Activated T-helper 1 cell treated with anti-CD3 and anti-CD28 coated beads, Interleukin-12 subunit alpha, Interleukin-12 subunit beta, Interleukin-2, Interleukin-4 antibody, amounts not matched to agents 30 ng/mL and 10 ng/mL and 1 ng/mL, durations not matched to agents 14 hours and 24 hours and 36 hours (primary cell): ENCODE measurements at regions not wholly inside any gene's neighbourhood (a gene's known extent, or its start where the extent isn't known, plus 50 kb on each side); places are given as distances from the start of the nearest gene placed in this dataset.

Source experiments
- DNase-seq: peaks from one replicate; pipeline ENCODE4 v3.0.0; 2021; ENCODE audit warnings: low spot score
- H3K27ac Mint-ChIP-seq: one replicate; pipeline ENCODE4 v1.8.0; 2021; ENCODE audit warnings: mild to moderate bottlenecking, mixed read lengths
- H3K27me3 Mint-ChIP-seq: one replicate; pipeline ENCODE4 v1.8.0; 2022; ENCODE audit warnings: mild to moderate bottlenecking, moderate library complexity, mixed read lengths; ENCODE audit not compliant: insufficient read depth
- H3K36me3 Mint-ChIP-seq: one replicate; pipeline ENCODE4 v1.8.0; 2021; ENCODE audit warnings: low read depth, mixed read lengths
- H3K4me1 Mint-ChIP-seq: one replicate; pipeline ENCODE4 v1.8.0; 2021; ENCODE audit warnings: low read depth, mixed read lengths
- H3K4me3 Mint-ChIP-seq: one replicate; pipeline ENCODE4 v1.8.0; 2021; ENCODE audit warnings: mild to moderate bottlenecking, moderate library complexity, mixed read lengths
- H3K9me3 Mint-ChIP-seq: one replicate; pipeline ENCODE4 v1.8.0; 2021; ENCODE audit warnings: mixed read lengths
- intact Hi-C: fragments of 100-400 bp; cut with micrococcal nuclease; formaldehyde crosslinking; loops from one replicate; pipeline ENCODE4 v1.15.1; 2024

- Mint-ChIP-seq H3K9me3 (no peaks in the 10 kb centered on the region), H3K27ac (no peak overlapping the region), H3K4me3 (no peak overlapping the region), H3K27me3 (no peaks in the 10 kb centered on the region), H3K36me3 (no peaks in the 10 kb centered on the region), H3K4me1 (no peaks in the 10 kb centered on the region)
- intact Hi-C loops, result no loop called here
- no peak for DNase-seq
Observed at GRCh38 chr9:78559449-78559885, 262.5 kb downstream of the PSAT1 start.

DNA sequence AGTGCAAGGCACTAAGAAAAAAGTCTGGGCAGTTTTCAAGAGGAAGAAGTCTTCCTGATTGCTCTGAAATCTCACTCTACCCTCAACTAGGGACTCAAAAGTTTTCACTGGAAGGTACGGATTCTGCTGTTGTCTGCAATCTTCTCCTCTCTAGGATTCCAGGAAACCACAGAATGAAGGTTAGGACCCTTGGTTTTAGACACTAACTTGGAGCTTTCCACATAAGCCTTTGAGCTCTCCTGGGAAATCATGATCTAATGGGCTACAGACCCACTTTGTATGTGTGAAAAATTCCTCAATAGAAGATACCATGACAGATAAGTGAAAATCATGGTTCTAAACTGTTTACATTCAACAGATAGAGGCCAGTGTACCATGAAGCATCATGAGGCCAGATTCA is 265.1 kb downstream of the PSAT1 start:
- intact Hi-C loops, result no loop called here
- H3K4me1 Mint-ChIP-seq, result no peaks in the 10 kb centered on the region
- no peaks in the 10 kb centered on the region for H3K9me3 Mint-ChIP-seq
- H3K27ac Mint-ChIP-seq, result no peak overlapping the region
- H3K4me3 Mint-ChIP-seq, result no peak overlapping the region
- H3K27me3 Mint-ChIP-seq, result no peaks in the 10 kb centered on the region
- DNase-seq, result no peak
- no peaks in the 10 kb centered on the region for H3K36me3 Mint-ChIP-seq

DNA sequence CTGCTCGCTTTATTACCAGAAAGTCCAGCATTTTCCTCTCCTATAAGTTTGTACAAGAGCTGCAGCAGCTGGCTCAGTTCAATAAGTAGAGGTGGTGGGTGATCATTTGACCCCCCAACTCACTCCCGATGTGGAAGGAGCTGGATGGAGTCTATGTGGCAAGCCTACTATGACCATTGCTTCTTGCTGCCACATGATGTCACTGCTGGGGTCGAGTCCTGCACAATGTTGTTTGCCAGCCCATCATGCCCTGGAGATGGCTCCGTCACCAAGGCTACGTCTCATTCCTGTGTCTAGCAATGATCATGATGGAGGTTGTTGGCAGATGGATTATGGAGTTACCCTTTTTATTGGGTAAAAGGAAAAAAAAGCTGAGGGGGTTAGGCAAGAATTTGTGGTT is 266.3 kb downstream of the PSAT1 start:
- Mint-ChIP-seq H3K4me3 (no peak overlapping the region), H3K9me3 (no peaks in the 10 kb centered on the region), H3K4me1 (no peaks in the 10 kb centered on the region), H3K27me3 (no peaks in the 10 kb centered on the region), H3K36me3 (no peaks in the 10 kb centered on the region), H3K27ac (no peak overlapping the region)
- DNase-seq, result no peak
- intact Hi-C loops, result no loop called here

GRCh38 chr9:78565481-78565880 is 268.6 kb downstream of the PSAT1 start:
- Mint-ChIP-seq H3K9me3 (no peaks in the 10 kb centered on the region), H3K27me3 (no peaks in the 10 kb centered on the region), H3K27ac (no peak overlapping the region), H3K4me1 (no peaks in the 10 kb centered on the region), H3K4me3 (no peak overlapping the region), H3K36me3 (no peaks in the 10 kb centered on the region)
- DNase-seq, result no peak
- intact Hi-C loops, result no loop called here

DNA sequence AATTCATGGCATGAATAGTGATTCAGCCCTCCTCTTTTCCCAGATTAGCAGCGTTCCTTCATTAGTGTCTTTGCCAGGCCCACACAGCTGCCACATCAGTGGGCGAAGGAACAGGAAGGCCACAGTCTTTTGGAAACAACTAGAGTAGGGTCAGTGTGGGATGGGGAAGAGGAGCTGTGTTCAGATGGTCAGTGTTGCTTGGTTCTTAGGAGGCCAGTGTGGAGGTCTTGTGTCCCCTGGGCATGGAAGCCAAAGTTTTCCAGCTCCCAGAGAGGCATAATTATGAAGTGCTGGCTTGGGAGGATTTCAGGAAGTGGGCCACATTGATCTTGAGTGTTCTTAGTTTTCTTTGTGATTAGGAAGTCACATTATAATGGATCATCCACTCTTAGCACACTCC is 269.6 kb downstream of the PSAT1 start:
- Mint-ChIP-seq H3K27ac (no peak overlapping the region), H3K36me3 (no peaks in the 10 kb centered on the region), H3K4me1 (no peaks in the 10 kb centered on the region), H3K4me3 (no peak overlapping the region), H3K9me3 (no peaks in the 10 kb centered on the region), H3K27me3 (no peaks in the 10 kb centered on the region)
- DNase-seq, result no peak
- intact Hi-C loops, result no loop called here

DNA sequence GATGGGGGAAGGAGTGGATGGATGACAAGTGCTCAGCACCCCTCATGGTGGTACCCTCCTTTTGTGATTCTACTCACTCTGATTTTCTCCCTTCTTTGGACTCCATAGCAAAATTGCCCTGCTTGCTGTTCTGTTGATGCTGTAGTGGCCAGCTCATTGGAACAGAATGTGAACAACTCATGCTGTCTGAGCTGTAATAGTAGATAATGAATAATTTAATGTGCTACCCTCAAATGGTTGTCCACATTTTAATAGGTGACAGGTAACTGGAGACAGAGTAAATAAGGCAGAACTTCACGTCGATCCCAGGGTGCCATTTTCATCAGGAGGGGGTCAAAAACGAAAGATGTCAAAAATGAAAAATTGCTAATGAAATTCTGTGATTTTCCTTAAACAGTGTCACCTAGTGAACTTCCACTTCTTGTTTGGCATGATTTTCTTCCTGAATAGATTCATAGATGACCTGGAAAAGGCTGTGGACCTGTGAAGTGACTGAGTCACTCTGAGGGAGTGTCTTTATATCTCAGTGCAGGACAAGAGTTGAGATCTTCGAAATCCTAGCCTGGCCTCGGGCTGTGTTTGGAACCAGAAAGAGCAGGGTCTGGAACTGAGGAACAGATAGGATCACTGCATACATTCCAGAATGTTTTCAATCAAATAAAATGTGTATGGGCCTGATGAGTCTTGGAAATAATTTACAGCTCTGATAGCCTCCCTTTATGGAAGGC is 270.2 kb downstream of the PSAT1 start:
- no peaks in the 10 kb centered on the region for H3K4me1 Mint-ChIP-seq
- intact Hi-C loops, result no loop called here
- H3K4me3 Mint-ChIP-seq, result no peak overlapping the region
- DNase-seq, result no peak
- no peaks in the 10 kb centered on the region for H3K9me3 Mint-ChIP-seq
- H3K36me3 Mint-ChIP-seq, result no peaks in the 10 kb centered on the region
- H3K27me3 Mint-ChIP-seq, result no peaks in the 10 kb centered on the region
- no peak overlapping the region for H3K27ac Mint-ChIP-seq

- intact Hi-C loops, result no loop called here
- H3K27me3 Mint-ChIP-seq, result no peaks in the 10 kb centered on the region
- DNase-seq, result no peak
- no peaks in the 10 kb centered on the region for H3K4me1 Mint-ChIP-seq
- no peaks in the 10 kb centered on the region for H3K36me3 Mint-ChIP-seq
- H3K4me3 Mint-ChIP-seq, result no peak overlapping the region
- no peak overlapping the region for H3K27ac Mint-ChIP-seq
- H3K9me3 Mint-ChIP-seq, result no peaks in the 10 kb centered on the region
Observed at GRCh38 chr9:78567693-78568092, 270.8 kb downstream of the PSAT1 start.

DNA sequence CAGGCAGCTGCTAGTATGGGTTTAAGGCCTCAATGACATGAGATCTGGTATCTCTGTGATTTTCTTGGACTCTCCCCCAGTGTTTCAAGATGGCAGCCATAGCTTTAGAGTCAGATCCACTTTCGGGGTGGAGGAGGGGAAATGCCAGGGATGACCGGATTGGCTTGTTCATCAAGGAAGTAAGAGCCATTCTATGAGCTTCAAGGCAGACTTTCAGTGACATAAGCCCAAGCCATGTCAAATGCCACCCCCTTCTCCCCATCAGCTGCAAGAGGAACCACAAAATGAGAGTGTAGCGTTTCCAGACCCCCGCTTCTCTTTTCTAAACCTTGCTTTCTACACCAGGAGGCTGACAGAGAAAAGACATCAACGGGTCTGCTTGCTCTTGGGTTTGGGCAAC is 271.8 kb downstream of the PSAT1 start:
- Mint-ChIP-seq H3K27me3 (no peaks in the 10 kb centered on the region), H3K9me3 (no peaks in the 10 kb centered on the region), H3K27ac (no peak overlapping the region), H3K36me3 (no peaks in the 10 kb centered on the region), H3K4me3 (no peak overlapping the region), H3K4me1 (no peaks in the 10 kb centered on the region)
- DNase-seq, result no peak
- intact Hi-C loops, result no loop called here

DNA sequence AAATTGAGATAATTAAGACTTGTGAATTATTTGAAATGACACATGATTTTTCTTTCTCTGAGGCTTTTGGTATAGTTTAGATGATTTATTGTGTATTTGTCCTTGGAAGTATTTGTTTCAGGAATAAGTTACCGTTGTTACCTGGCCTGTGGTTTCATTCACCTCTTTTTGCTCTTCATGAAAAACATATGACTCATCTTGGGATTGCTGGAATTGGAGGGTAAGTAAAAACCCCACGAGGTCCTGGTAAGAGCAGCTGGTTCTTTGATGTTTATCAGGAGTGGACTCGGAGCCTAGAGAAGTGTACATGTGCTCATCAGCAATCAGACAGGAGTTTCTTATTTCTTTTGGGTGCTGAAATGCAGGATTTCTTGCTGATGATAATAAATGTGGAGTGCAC is 275.3 kb downstream of the PSAT1 start:
- no peak overlapping the region for H3K27ac Mint-ChIP-seq
- H3K9me3 Mint-ChIP-seq, result no peaks in the 10 kb centered on the region
- H3K4me1 Mint-ChIP-seq, result no peaks in the 10 kb centered on the region
- no peaks in the 10 kb centered on the region for H3K36me3 Mint-ChIP-seq
- intact Hi-C loops, result no loop called here
- H3K27me3 Mint-ChIP-seq, result no peaks in the 10 kb centered on the region
- DNase-seq, result no peak
- no peak overlapping the region for H3K4me3 Mint-ChIP-seq

DNA sequence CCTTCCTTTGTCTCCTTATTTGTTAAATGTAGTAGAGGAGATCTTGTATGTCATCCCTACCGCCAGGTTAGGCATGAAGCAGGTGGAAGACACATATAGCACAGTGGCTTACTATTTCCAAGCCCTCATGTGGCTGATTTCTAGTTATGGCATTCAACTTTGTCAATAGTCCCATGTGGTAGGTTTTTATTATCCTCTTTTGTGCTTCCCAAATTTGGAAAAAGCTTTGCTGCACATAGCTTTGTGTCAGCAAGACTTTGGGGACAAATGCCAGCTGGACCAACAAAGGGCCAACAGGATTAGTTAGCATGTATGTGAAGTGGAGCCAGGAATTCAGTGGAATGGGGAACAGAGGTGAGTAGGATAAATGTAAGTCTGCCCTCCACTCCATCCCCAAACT is 276.3 kb downstream of the PSAT1 start:
- Mint-ChIP-seq H3K36me3 (no peaks in the 10 kb centered on the region), H3K9me3 (no peaks in the 10 kb centered on the region), H3K27ac (no peak overlapping the region), H3K4me3 (no peak overlapping the region), H3K27me3 (no peaks in the 10 kb centered on the region), H3K4me1 (no peaks in the 10 kb centered on the region)
- no peak for DNase-seq
- intact Hi-C loops, result no loop called here

GRCh38 chr9:78573669-78574068 is 276.7 kb downstream of the PSAT1 start:
- no peak for DNase-seq
- no peaks in the 10 kb centered on the region for H3K36me3 Mint-ChIP-seq
- H3K9me3 Mint-ChIP-seq, result no peaks in the 10 kb centered on the region
- intact Hi-C loops, result no loop called here
- no peak overlapping the region for H3K4me3 Mint-ChIP-seq
- no peaks in the 10 kb centered on the region for H3K4me1 Mint-ChIP-seq
- no peak overlapping the region for H3K27ac Mint-ChIP-seq
- no peaks in the 10 kb centered on the region for H3K27me3 Mint-ChIP-seq

DNA sequence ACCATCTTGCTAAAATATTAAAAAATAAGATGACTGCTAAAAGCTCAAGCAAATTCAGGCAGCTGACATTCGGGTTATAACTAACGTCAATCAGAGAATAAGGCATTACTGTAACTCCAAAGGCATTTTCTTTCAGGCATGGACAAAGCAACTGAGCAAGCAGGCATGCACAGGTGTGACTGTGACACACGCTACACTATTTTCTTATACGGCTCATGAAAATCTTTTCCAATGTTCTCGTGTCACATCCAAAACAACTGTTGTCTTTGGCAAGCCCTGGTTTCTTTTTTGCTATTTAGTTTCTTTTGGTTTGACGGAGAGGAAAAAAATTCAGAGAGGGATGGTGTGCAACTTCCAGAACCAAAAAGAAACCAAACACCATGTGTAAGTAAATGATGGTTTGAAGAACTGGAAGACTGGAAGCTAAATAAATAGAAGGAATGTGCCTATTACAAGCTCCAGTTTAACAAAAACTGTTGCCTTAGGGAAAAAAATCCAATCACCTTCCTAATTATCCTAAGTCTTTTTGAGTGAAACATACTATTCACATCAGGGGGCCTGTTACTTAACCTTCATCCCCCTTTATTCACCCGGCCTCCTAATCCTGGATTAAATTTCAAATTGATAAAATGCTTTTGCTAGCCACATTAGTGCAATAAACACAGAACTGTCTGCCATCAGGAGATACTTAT is 277.6 kb downstream of the PSAT1 start:
- Mint-ChIP-seq H3K9me3 (no peaks in the 10 kb centered on the region), H3K36me3 (no peaks in the 10 kb centered on the region), H3K4me3 (no peak overlapping the region), H3K27me3 (no peaks in the 10 kb centered on the region), H3K4me1 (no peaks in the 10 kb centered on the region), H3K27ac (no peak overlapping the region)
- intact Hi-C loops, result no loop called here
- DNase-seq, result no peak

DNA sequence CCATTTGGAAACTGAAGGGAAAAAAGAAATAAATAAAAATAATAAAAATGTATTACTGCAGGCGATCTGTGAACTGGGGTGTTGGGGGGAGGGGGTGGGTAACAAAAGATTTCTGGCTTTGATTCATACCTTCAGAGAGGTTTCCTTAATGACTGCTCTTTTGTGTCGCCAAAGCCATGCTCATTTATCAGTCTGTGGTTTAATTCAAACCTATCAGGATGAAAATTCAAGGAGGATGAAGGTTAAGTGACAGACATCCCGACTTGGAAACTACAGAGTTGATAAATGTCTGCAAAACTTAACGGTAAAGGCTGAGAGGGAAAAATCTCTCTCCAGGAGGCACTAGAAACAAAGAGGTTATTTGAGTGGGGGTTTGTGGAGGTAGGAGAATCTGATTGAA is 278.2 kb downstream of the PSAT1 start:
- no peak overlapping the region for H3K27ac Mint-ChIP-seq
- no peaks in the 10 kb centered on the region for H3K9me3 Mint-ChIP-seq
- H3K36me3 Mint-ChIP-seq, result no peaks in the 10 kb centered on the region
- H3K4me3 Mint-ChIP-seq, result no peak overlapping the region
- intact Hi-C loops, result no loop called here
- no peak for DNase-seq
- H3K4me1 Mint-ChIP-seq, result no peaks in the 10 kb centered on the region
- H3K27me3 Mint-ChIP-seq, result no peaks in the 10 kb centered on the region

- Mint-ChIP-seq H3K27ac (no peak overlapping the region), H3K36me3 (no peaks in the 10 kb centered on the region), H3K4me1 (no peaks in the 10 kb centered on the region), H3K27me3 (no peaks in the 10 kb centered on the region), H3K9me3 (no peaks in the 10 kb centered on the region), H3K4me3 (no peak overlapping the region)
- intact Hi-C loops, result no loop called here
- DNase-seq, result no peak
Observed at GRCh38 chr9:78575771-78576170, 278.8 kb downstream of the PSAT1 start.
